Inflammatory macrophage (primary cell): ENCODE measurements at regions not wholly inside any gene's neighbourhood (a gene's known extent, or its start where the extent isn't known, plus 50 kb on each side); places are given as distances from the start of the nearest gene placed in this dataset.
A peak's percentile ranks its signal among the peaks of the same experiment; 100 is the strongest.
"Not testable (repeated sequence)": the region's sequence is repeated elsewhere in the genome, so short reads cannot be mapped to it uniquely, and the experiment has no call there.

Experiments used
- DNase-seq, 2 donors: peaks; one replicate each; pipeline ENCODE4 v3.0.0-alpha.2; 2020 to 2022

DNA sequence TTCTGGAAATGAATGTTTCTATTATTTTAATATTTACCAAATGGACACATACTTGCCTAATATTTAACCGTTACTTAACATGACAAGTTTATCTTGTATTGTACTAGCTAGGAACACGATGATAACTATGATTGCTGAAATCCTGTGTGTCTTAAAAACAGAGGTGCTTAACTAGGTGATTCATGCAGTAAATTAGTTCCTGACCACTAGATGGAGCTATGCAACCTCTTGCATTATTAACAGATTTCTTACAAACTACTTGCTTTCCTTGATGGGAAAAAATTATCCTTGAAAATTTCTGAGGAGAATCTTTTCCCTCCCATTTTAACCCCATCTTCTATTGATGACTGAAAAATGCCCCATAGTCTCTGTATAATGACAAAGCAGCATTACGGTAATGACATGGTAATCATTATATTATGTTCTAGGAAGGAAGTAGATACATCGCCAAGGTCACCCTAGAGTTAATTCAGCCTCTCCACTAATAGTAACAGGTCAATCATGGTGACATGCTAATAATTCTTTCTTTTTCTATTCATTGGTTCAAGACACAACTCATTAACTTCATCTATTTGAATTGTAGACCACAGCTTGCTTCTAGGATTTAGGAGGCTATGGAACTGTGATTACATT, 844.2 kb downstream of the RAPGEF2 start:
- DNase-seq = peak; percentile 21 to 38

DNA sequence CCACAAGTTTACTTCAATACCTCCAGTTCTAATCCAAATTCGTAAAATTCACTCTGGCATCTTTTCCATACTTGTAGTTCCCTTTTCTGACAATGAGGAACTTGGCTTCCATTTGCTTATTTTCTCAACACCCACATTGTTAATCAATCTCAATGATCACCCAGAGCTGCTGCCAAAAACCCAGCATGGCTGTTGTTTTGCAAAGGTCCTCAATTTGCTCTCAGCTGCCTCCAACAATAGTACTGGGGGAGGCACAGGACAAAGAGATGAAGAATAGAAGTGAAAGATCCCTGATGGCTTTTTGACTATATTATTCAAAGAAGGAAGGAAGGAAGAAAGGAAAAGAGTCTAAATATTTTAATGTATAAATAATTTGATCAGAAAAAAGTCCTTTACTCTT, 847.8 kb downstream of the RAPGEF2 start:
- DNase-seq = no peak

GRCh38 chr4:159966746-159967145, 863.9 kb downstream of the RAPGEF2 start:
- DNase-seq = no peak

DNA sequence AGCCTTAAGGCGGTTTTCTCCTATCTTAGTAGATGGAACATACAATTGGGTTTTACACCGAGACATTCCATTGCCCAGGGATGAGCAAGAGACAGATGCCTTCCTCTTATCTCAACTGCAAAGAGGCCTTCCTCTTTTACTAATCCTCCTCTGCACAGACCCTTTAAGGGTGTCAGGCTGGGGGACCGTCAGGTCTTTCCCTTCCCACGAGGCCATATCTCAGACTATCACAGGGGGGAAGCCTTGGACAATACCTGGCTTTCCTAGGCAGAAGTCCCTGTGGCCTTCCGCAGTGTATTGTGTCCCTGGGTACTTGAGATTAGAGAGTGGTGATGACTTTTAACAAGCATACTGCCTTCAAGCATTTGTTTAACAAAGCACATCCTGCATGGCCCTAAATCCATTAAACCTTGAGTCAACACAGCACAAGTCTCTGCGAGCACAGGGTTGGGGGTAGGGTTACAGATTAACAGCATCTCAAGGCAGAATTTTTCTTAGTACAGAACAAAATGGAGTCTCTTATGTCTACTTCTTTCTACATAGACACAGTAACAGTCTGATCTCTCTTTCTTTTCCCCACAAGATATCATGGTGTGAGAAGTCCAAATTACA, 874.1 kb downstream of the RAPGEF2 start:
- not testable (repeated sequence) for DNase-seq

DNA sequence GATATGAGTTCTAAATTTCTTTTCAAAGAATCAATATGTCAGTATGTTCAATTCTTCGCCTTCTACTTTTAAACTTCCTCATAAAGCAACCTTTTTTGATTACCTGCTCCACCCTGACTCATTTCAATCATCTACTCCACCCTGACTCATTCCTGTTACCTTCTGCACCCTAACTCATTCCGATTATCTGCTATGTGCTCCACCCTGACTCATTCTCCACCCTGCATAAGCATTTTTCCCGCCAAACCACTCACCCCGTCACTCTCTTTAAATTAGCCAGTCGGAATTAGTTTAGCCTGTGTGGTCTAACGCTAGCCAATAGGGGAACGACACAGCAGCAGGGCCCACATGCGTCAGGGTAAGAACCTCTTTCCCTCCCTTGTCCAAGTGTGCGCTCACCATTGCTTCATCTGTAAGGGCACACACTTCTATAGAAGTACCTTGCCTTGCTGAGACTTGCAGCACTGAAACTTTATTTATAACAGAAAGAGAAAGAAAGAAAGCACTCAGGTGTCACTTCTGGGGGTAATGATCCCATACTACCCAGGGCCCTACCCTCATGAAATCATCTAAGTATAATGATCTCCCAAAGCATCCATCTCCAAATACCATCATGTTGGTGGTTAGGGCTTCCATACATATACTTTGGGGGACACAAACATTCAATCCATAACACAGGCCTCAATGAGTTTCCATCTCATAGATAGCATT, 875.2 kb downstream of the RAPGEF2 start:
- no peak for DNase-seq

DNA sequence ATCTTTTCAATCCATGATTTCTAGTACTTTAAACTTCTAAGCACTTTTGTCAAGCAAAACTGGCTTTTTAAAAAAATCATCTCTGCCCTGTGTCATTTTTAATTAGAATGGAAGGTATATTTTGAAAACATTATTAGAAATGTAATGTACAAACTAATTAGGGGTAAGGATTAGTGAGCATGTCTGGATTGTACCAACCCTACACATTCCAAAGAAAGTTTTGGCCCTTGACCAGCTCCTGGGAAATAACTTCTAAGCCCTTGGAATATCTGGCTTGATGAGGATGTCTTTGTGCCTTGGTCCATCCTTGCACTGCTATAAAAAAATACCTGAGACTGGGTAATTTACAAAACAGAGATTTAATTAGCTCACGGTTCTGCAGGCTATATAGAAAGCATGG, 876.5 kb downstream of the RAPGEF2 start:
- no peak for DNase-seq

DNA sequence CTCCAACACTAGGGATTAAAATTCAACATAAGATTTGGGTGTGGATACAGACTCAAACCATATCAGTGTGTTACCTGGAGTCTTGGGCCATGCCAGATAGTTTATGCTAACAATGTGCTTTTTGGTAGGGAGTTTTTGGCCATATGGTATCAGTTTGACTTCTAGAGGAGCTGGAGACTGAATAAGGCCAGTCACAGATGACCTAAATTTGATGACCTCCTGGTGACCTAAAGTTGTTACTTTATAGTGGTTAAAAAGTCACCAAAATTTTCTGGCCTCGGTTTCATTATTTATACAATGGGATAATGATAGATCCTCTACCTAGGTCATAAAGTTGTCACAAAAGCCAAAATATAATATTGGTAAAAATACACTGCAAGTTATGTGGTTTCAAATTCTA, 877.1 kb downstream of the RAPGEF2 start:
- DNase-seq = no peak

DNA sequence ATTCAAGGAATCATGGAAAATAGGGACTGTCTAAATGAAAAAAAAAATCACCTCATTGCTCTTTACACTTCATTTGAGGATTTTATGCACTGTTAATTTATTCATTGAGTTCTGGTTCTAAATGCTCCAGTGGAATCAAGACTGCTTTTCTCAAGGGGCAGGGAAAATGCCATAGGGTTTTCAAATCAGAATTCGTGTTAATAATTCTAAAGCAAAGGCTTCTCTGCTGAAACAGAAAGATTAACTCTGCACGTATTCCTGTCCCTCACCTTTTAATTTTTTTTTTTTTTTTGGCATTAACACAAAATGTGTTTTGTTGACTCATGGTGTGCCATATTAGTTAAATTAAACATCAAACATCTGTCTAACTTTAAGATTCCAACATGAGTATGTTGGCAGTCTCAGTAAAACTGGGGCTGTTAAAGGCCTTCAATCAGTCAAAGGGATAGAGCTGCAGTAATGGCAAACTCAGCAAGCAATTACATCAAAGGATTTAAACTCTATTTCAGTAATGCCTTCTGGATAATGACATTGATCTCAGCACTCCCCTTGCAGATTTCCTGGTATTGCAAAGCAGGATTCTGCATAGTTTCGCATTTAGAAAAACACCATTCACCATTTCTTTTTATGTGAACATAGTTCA, 878.1 kb downstream of the RAPGEF2 start:
- no peak for DNase-seq

DNA sequence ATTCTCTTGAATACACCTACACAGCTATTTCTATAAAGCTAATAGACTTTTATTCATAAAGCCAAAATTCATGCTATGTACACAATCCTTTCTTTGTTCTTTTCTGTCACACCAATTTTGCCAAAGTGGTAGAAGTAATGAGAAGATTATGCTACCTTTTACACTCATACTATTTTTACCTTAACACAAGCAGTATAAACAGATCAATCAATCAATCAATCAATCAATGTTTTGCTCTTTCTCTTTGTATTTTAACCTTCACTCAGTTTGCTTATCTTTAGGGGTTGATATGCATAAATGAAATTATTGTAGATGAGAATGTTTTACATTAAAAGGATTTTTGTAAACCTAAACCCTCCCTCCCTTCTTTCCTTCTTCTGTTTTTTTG, 878.6 kb downstream of the RAPGEF2 start:
- DNase-seq = no peak

DNA sequence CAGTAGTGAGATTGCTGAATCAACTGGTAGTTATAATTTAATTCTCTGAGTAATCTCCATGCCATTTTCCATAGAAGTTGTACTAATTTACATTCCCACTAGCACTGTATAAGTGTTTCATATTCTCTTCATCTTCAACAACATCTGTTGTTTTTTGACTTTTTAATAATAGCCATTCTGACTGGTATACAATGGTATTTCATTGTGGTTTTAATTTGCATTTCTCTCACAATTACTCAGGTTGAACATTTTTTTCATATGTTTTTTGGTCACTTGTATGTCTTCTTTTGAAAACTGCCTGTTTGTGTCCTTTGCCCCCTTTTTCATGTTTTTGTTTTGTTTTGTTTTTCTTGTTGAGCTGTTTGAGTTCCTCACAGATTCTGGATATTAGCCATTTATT, 880.2 kb downstream of the RAPGEF2 start:
- no peak for DNase-seq

- DNase-seq = no peak
Observed at GRCh38 chr4:160009656-160010493, 907.0 kb downstream of the RAPGEF2 start.

DNA sequence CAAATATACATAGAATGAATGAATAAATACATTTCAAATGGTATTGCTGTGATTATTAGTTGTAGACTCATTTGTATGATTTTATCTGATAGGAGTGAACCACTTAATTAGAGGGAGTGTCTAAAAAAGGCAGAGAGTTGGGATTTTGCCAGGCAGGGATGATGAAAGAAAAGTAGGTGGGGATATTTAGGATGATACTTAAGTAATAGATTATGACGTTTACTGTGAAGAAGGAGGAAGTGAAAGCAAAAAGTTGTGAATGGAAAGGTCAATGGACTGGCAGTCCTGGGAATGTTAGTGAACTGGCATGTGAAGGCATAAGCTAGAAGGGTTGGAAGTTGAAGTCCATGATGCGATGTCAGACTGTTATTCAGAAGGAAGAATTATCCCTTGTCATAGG, 917.1 kb downstream of the RAPGEF2 start:
- no peak for DNase-seq

DNA sequence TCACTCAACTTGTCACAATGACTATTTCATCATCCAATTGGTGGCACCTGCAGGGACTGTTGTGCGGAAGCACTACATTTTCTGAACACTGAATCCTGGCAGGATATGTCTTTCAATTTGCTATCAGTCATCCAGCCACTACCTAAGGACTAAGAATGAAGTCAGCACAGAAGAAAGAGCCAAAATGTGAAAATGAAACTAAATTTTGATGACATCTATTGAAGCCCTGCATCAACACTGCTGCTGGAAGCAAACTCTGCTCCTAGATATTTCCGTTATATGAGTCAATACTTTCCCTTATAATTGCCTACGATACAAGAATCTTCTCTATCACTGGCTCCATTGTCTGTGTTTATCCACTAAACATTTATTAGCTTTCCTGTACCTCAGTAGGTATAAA, 917.9 kb downstream of the RAPGEF2 start:
- DNase-seq = no peak

DNA sequence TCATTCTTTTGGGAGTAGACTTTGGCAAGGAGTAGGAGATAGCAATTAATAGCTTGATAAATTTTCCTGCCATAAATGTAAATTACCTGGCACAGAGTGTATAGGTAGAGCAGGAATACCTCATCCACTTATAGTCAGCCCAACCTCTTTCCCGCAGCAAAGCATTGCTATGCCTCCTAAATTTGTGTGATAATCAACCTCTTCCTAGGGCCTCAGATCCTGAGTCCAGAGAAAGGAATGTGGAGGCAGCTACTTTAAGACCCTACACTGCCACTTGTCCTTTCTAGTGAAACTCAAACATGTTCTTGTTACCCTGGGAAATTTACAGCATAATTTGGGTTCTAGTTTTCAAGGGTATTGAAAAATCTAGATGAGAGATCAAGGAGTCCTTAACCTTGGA, 919.0 kb downstream of the RAPGEF2 start:
- no peak for DNase-seq

DNA sequence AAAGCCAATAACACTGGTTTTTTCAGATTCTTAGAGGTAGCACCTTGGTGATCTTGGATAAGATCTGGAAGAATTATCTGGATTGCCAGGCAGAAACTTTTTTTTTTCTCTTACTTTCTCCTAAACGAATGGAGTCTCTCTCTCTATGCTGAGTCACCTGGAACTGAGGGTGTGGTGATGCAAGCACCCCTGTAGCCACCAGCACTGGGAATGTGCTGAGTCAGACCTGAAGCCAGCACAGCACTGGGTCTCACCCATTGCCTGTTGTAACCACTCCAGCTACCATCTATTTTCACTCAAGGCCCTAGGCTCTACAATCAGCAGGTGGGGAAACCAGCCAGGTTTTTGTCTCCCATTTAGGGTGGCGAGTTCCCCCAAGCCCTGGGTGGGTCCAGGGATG, 923.8 kb downstream of the RAPGEF2 start:
- DNase-seq = no peak

GRCh38 chr4:160034501-160034900, 931.6 kb downstream of the RAPGEF2 start:
- no peak for DNase-seq

- DNase-seq = no peak
Observed at GRCh38 chr4:160038615-160039014, 935.7 kb downstream of the RAPGEF2 start.

- no peak for DNase-seq
Observed at GRCh38 chr4:160044693-160045092, 941.8 kb downstream of the RAPGEF2 start.

- DNase-seq = no peak
Observed at GRCh38 chr4:160082432-160083207, 979.7 kb downstream of the RAPGEF2 start.

DNA sequence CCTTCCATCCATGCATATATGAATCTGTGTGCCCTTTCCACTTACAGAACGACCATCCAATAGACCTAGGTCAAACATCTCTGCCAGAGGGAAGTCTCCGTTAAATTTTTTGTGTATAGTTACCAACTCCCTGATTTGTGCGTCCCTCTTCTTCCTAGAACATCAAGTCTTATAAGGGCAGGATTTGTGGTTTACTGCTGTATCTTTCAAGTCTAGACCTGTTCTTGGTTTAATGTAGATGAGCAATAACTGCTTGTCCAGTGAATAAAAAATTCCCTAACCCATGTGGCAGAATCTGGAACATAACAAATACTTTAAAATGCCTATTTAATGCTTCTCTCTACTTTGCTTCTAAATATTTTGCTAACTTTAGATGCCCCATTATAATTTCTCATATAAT, 988.8 kb downstream of the RAPGEF2 start:
- DNase-seq = no peak

GRCh38 chr4:160100316-160100715, 997.4 kb downstream of the RAPGEF2 start:
- no peak for DNase-seq

GRCh38 chr4:160110891-160111290, 1008.0 kb downstream of the RAPGEF2 start:
- DNase-seq = no peak
